ENCODE measurements at regions not wholly inside any gene's neighbourhood (a gene's known extent, or its start where the extent isn't known, plus 50 kb on each side); places are given as distances from the start of the nearest gene placed in this dataset.

DNA sequence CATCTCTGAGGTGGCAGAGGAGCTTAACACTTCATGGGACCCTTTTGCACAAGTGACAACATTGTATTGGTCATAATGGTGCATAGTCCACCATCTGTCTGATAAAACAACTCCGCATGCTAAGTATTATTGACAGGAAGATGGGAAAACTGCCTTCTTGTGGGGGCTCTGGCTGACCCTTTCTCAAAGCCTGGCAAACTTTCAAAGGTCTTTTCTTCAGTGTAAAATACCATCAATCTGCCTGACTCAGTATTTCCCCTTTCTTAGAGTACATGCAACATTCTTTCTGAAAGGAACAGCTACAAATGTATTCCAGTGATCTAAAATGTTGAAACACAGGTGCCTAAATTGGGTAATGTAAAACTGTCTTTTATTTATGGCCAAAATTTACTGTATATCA, 89.1 kb downstream of the NAA11 start:
- TF ChIP-seq, protein P1, sequence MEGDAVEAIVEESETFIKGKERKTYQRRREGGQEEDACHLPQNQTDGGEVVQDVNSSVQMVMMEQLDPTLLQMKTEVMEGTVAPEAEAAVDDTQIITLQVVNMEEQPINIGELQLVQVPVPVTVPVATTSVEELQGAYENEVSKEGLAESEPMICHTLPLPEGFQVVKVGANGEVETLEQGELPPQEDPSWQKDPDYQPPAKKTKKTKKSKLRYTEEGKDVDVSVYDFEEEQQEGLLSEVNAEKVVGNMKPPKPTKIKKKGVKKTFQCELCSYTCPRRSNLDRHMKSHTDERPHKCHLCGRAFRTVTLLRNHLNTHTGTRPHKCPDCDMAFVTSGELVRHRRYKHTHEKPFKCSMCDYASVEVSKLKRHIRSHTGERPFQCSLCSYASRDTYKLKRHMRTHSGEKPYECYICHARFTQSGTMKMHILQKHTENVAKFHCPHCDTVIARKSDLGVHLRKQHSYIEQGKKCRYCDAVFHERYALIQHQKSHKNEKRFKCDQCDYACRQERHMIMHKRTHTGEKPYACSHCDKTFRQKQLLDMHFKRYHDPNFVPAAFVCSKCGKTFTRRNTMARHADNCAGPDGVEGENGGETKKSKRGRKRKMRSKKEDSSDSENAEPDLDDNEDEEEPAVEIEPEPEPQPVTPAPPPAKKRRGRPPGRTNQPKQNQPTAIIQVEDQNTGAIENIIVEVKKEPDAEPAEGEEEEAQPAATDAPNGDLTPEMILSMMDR (IDR thresholded peaks at IDR 0.05) = no peak
- TF ChIP-seq POLR2A (IDR thresholded peaks at IDR 0.05) = no peak
